ENCODE measurements at regions not wholly inside any gene's neighbourhood (a gene's known extent, or its start where the extent isn't known, plus 50 kb on each side); places are given as distances from the start of the nearest gene placed in this dataset.
A peak's percentile ranks its signal among the peaks of the same experiment; 100 is the strongest.

- DNase-seq (ENCODE audit: low spot score in 2 of 2) = peak; percentile 75 to 91
- WGBS, 2 donors = 6 to 9% methylated on average over 4 of the region's 4 CpGs
- no peak overlapping the region for H3K4me3 ChIP-seq (ENCODE audit: low read depth, poor library complexity, severe bottlenecking)
- TF ChIP-seq, protein P1, sequence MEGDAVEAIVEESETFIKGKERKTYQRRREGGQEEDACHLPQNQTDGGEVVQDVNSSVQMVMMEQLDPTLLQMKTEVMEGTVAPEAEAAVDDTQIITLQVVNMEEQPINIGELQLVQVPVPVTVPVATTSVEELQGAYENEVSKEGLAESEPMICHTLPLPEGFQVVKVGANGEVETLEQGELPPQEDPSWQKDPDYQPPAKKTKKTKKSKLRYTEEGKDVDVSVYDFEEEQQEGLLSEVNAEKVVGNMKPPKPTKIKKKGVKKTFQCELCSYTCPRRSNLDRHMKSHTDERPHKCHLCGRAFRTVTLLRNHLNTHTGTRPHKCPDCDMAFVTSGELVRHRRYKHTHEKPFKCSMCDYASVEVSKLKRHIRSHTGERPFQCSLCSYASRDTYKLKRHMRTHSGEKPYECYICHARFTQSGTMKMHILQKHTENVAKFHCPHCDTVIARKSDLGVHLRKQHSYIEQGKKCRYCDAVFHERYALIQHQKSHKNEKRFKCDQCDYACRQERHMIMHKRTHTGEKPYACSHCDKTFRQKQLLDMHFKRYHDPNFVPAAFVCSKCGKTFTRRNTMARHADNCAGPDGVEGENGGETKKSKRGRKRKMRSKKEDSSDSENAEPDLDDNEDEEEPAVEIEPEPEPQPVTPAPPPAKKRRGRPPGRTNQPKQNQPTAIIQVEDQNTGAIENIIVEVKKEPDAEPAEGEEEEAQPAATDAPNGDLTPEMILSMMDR (IDR thresholded peaks at IDR 0.05) = no peak
- no peak for TF ChIP-seq POLR2A (IDR thresholded peaks at IDR 0.05)
- intact Hi-C loops (cut with DNase I; ENCODE audit: low total_unique reads) = no loop called here
These were observed 146.1 kb upstream of the FGGY start for GRCh38 chr1:59150577-59151386.

DNA sequence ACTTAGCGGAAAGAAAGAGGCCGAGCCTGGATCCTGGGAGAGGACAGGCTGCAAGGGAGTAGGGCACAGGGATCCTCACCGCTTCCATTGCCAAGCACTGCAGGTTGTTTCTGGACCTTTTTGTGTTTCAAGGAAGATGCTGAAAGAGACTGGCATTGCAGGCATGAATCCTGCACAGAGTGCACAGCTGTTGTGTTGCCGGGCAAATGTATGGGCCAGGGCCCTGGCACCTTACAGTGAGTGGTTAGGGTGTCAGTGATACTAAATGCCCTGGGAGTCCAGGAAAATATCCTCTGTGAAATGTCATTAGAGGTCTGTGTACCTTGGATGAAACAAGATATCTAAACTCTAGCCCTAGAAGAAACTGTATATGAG lies 145.5 kb upstream of the FGGY start:
- no peak for DNase-seq (ENCODE audit: low spot score in 2 of 2)
- intact Hi-C loops (cut with DNase I; ENCODE audit: low total_unique reads) = no loop called here
- WGBS, 2 donors = 28 to 32% methylated on average over 4 of the region's 4 CpGs
- H3K4me3 ChIP-seq (ENCODE audit: low read depth, poor library complexity, severe bottlenecking) = no peak overlapping the region
- no peak for TF ChIP-seq POLR2A (IDR thresholded peaks at IDR 0.05)
- TF ChIP-seq, protein P1 (IDR thresholded peaks at IDR 0.05) = no peak

DNA sequence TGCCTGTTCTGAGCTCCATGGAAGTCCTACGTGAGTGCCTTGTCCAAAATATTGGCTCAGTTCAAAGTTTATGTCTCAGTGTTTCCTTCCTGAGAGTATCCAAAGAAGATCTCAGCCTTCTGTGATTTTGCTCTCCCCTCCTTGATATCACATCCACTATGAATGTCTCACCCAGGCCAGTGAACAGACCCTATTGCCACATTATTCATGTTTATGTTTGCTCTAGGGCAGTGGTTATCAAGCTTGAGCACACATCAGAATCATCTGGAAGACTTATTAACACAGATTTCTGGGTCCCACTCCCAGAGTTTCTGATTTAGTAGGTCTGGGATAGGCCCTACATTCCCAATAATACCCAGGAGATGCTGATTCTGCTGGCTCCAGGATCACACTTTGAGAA lies 145.0 kb upstream of the FGGY start:
- DNase-seq (ENCODE audit: low spot score in 2 of 2) = no peak
- TF ChIP-seq, protein P1 (IDR thresholded peaks at IDR 0.05) = no peak
- TF ChIP-seq POLR2A (IDR thresholded peaks at IDR 0.05) = no peak
- H3K4me3 ChIP-seq (ENCODE audit: low read depth, poor library complexity, severe bottlenecking) = no peak overlapping the region
- WGBS, 2 donors = 48 to 81% methylated on average over 1 of the region's 1 CpG
- intact Hi-C loops (cut with DNase I; ENCODE audit: low total_unique reads) = no loop called here

- DNase-seq (ENCODE audit: low spot score in 2 of 2) = no peak
- WGBS, 2 donors = 88 to 89% methylated on average over 1 of the region's 1 CpG
- no peak overlapping the region for H3K4me3 ChIP-seq (ENCODE audit: low read depth, poor library complexity, severe bottlenecking)
- TF ChIP-seq POLR2A (IDR thresholded peaks at IDR 0.05) = no peak
- TF ChIP-seq, protein P1 (IDR thresholded peaks at IDR 0.05) = no peak
- intact Hi-C loops (cut with DNase I; ENCODE audit: low total_unique reads) = no loop called here
These were observed 144.4 kb upstream of the FGGY start for GRCh38 chr1:59152511-59152910.

GRCh38 chr1:59154401-59154800 lies 142.5 kb upstream of the FGGY start:
- 90 to 98% methylated on average over 2 of the region's 2 CpGs for WGBS, 2 donors
- DNase-seq (ENCODE audit: low spot score in 2 of 2) = no peak
- no peak for TF ChIP-seq POLR2A (IDR thresholded peaks at IDR 0.05)
- TF ChIP-seq, protein P1 (IDR thresholded peaks at IDR 0.05) = no peak
- no peak overlapping the region for H3K4me3 ChIP-seq (ENCODE audit: low read depth, poor library complexity, severe bottlenecking)
- intact Hi-C loops (cut with DNase I; ENCODE audit: low total_unique reads) = no loop called here

GRCh38 chr1:59155351-59155750 lies 141.5 kb upstream of the FGGY start:
- no peak for DNase-seq (ENCODE audit: low spot score in 2 of 2)
- intact Hi-C loops (cut with DNase I; ENCODE audit: low total_unique reads) = no loop called here
- TF ChIP-seq, protein P1 (IDR thresholded peaks at IDR 0.05) = no peak
- no peak for TF ChIP-seq POLR2A (IDR thresholded peaks at IDR 0.05)
- WGBS, 2 donors = 94 to 95% methylated on average over 1 of the region's 1 CpG
- H3K4me3 ChIP-seq (ENCODE audit: low read depth, poor library complexity, severe bottlenecking) = no peak overlapping the region

Data from lower leg skin (tissue), 4 donors.